ENCODE measurements at regions not wholly inside any gene's neighbourhood (a gene's known extent, or its start where the extent isn't known, plus 50 kb on each side); places are given as distances from the start of the nearest gene placed in this dataset.

GRCh38 chr9:600006-600405 lies 241.5 kb upstream of the DMRT1 start:
- TF ChIP-seq ZFX (IDR thresholded peaks at IDR 0.05) (no peak), CTCF (conservative IDR thresholded peaks at IDR 0.05) (no peak)

All from C4-2B (cell line).